HG02840 (cell line): ENCODE measurements at regions not wholly inside any gene's neighbourhood (a gene's known extent, or its start where the extent isn't known, plus 50 kb on each side); places are given as distances from the start of the nearest gene placed in this dataset.

Source experiments
- ATAC-seq: cut with Tn5 transposase; IDR thresholded peaks from one replicate; pipeline ENCODE4 v1.9.1; 2021; ENCODE audit warnings: mild to moderate bottlenecking, moderate library complexity, moderate number of reproducible peaks; ENCODE audit not compliant: unreplicated experiment, low FRiP score

DNA sequence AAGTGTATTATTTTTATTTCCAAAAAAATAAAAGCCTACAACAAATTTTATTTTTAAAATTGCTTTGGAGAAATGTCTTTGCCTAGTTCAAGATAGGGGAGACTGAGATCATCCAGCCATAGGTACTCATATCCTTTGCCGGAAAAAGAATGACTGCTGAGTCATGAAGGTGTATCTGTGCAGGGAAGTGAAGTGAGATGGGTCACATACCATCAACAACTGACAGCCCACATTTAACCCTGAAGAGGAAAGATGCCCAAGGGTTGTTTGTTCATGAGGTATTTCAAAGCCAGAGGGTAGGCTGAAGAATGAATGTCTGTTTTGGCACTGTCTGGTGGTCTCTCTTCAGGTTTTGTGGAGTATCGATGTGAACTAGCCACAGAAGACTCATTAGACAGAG, 106.7 kb upstream of the TTC29 start:
- no peak for ATAC-seq

DNA sequence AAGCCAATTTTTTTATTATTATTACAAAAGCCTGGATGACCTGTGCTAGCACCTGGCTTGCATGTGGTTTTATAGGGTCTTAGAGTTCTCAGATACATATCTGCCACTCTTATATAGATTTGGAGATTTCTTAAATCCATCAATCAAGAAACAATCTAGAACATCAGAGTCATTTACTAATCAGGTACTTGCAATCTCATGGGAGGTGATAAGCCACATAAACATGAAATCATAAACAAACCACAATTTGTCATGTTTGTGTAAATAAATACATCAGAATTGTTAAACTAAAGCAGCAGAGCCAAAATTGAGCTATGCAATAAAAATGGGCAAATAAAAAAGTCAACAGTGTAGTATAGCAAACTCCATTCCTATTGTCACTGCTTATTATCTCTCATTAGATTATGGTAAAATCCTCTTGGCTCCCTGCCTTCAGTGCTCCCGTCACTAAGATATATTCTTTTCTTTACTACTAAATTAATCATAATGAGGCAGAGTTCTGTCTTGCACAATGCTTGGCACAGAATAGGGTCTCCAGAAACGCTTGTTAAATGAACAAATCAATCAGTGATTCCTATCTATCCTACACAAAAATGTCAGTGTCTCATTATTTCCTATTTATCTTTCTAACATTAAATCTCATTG, 108.7 kb upstream of the TTC29 start:
- no peak for ATAC-seq

DNA sequence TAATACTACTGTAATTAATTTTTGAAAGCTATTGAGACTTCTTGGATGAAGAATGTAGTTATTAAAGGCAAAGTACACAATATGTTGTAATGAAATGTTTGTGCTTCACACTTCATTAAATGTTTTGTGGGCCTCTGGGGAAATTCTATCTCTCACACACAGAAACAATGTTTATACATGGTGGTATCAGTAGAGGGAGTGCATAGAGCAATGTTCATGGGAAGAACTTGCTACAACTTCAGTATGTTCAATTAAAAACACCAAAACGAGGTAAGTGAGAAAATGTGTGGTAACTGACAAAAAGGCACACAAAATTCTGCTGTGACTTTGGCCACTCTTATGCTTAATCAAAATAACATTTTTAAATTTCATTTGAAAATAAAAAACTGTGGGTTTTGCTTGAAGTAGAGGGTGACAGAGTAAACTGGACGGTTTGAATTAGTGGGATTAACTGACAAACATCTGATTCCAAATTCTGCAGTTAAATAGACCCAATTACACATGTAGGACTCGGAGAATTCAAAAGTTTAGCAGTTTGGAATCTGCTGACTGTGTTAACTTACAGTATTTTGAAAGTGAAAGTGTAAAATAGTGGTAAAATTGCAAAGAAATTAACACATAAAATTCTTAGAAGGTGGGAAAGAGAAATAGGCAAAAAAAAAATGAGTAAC, 111.4 kb upstream of the TTC29 start:
- ATAC-seq, result no peak

DNA sequence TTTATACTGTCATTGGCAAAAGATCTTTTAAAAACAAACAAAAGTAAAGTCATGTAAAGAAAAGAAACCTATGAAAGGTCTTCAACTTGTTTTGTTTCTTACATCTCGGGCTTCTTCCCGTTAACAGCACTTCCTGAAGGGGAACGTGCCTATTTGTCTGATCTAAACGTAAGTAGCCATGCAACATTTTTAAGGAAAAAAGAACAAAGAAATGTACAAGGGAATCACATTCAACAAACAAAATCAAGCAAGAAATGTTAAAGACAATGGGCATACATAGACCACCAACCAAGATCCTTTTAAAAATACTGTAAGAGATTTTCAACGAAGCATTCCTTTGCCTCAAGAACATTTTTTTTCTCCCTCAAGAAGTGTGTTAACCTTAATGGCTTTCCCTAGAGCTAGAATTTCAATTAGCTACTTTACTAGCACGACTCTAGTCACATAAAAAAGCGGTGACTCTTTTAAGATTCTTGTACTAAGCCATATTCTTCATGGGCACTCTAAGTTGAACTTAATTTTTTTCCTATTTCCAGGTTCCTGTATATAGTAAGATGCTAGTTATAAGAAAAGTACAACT, 112.0 kb upstream of the TTC29 start:
- no peak for ATAC-seq

DNA sequence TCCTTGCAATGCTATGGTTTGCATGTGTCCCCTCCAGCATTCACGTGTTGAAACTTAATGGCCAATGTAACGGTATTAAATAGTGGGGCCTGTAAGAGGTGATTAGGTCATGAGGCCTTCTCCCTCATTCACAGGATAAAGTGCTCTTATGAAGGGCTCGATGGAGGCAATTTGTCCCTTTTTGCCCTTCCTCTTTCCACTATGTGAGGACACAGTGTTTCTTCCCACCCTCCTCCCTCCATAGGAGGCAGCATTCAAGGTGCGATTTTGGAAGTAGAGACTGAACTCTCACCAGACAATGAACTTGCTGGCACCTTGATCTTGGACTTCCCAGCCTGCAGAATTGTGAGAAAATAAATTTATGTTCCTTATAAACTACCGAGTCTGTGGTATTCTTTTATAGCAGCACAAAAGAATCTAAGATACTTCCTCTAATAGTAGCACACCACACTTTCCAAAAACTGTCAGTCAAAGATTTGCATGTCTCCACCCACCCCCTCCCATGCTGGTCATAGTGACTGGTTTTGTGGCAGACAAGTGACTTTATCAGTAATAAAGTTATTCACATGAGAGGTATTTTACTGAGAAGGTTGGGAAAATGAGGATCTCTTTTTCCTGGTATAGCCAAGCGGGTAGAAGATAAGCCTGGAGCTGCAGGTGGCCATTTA, 113.5 kb upstream of the TTC29 start:
- no peak for ATAC-seq

DNA sequence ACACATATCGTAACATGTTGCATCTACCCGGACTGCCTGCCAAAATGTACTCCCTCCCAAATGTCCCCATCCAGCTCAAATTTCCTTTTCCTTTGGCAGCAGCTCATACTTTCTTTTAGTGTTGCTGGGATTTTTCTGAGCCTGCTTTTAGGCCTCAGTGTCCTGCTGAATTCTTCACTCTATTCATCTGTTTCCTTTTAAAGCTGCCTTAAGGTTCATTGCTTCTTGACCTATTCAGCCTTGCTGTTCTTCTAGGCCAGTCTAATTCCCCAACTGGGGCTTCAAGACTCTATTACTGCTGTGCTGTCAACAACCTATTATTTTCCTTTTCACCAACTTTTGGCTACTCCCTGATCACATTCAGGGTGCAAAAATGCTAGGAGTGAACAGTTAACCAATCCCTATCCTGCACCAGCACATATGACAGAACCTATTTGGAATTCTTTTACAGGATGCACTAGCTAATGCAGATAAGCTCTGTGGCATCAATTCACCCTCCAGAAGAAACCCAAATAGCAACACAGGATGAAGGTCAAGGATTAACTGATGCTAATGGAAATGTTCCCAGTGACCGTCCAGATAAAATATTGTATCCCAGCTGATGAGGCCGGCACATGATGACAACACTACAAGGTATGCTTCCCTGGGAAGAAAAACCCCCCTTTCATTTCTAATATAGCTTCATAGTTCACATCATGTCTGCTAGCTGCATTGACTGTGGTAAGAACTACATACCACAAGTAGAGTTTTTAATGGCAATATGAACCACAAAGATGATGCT, 114.7 kb upstream of the TTC29 start:
- no peak for ATAC-seq

DNA sequence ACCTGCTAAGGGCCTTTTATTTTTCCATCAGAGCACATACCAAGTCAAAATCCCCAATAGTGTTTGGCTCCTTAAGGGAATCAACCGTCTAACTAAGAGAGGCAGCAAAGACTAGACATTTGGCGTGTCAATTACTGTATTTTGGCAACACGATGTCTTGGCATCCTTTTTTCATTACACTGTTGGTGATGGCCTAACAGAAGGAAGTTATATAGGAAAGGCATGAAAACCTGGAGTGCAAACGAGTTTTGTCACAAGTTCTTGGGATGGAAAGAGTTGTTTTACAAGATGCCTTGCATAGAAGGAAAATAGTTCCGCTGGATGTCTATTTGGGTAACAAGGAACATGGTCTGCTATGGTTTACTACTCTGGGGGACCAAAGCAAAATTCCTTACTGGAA, 119.2 kb upstream of the TTC29 start:
- no peak for ATAC-seq

DNA sequence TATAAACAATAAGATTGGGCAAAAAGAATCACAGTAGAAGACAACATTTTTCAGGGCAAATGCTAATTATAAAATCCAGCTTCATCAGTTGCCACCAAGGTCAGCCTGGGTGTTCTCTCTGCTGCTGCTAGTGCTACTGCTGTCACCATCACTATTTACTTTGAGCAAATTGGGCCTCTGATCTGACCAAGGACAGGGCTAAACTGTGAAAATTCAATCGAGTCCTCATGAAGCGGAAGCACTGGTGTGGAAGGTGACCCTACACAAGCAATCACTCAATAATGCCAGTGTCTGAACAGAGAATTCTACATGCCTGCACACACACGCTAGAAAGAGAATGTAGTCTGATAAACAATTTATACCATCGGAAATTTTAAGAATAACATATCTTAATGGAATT, 122.9 kb upstream of the TTC29 start:
- no peak for ATAC-seq

DNA sequence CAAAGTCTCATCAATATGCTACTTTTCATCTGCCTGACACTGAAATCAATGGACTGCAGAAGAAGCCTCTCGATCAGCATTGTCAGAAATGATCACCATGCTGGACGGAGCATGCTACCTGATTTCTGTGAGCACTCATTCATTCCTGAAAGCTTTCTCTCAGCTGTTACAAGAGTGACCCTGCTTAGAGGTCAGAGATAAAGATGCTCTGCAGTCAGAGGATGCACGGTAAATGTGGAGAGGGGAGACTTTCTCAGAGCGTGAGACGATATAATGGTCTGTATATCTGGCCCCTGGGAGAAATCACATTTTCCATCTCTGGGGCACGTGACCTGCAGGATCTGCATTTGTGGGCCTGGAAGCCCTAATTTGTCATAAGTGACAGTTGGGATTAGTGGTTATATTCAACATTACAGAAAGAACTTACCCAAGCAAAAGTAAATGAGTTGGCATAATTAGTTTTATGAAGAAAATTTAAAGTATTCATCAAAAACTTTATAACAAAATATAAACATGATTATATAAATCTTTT, 125.6 kb upstream of the TTC29 start:
- no peak for ATAC-seq

DNA sequence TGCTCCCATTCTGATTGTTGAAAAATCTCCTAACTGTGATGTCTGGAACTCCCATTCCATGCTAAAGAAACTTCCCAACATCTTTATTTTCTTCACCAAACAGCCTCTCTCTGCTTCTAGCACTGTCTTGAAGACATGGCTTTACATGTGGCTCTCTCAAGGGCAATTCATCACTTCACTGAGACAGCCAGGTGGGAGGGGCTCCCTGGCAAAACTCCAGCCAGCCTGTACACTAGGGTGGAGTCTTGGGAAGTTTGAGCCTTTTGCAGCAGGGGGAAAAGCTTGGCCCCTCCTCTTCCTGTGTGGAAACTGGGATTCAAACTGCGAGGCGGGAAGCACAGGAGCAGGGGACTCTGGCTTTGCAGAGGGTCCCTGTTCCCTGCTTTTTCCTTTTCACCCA, 130.5 kb upstream of the TTC29 start:
- ATAC-seq, result no peak

DNA sequence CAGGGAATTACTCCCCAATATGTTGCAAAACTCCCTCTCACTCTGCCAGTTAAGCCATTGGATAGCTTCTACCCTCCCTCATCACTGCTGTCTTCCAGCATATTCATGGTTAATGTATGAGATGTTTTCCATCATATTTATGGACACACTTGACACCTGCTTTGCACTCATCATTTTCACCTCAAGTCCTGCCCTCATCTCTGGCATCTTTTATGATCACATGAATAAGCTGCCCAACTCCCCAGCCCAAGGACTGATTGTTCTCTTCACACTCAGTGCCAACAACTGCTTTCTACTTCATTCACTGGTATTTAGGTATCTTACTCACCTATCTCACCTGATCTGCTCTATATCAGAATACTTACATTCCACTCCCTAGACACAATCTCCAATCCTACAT, 131.1 kb upstream of the TTC29 start:
- ATAC-seq, result no peak

DNA sequence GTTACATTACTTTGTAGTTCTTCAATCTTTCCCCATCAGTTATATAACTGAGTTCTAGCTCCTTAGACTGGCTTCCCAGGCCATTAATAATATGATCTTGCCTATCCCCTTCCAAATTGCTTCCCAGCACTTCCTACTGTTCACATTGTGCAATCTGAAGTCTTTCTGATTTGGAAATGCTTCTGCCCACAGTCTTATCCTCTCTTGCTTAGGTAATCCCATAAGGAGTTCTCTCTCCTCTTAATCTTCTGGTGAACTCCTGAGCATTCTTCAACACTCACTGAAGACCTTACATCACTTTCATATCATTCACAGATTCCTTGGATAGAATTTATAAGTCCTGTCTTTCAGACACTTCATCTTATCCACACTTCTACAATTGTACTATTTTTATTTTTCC, 132.7 kb upstream of the TTC29 start:
- no peak for ATAC-seq

DNA sequence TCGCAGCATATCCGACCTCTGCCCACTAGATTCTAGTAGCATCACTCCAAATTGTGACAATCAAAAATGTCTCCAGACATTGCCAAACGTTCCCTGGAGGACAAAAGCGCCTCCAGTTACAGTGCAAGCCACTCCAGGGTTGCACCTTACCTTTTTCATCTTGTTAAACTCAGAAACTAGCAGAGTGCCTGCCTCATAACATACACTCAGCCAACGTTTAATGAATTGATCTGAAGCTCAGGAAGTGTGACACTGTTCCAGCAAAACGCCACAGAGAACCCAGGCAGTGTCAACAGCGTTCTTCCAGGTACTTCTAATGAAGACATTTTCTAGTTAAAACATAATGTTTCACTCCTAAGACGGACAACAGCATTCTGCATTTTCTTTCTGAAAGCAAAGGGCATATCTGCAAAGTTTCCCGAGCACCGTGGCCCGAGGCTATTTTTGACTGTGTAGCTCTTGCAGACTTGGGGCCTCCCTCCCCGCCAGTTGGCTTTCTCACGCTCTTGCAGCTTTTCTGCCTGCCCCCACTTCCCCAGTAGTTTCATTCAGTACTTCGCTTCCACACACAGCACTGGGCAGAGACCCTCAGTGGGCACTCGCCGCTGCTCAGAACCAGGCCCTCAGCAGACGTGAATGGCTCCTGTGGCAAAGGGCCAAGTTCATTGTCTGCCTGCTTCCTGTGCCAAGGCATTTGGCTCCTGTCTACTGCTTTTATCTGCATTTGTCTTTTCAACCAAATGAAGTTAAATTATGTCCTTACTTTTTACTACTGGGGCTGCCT, 133.4 kb upstream of the TTC29 start:
- no peak for ATAC-seq

DNA sequence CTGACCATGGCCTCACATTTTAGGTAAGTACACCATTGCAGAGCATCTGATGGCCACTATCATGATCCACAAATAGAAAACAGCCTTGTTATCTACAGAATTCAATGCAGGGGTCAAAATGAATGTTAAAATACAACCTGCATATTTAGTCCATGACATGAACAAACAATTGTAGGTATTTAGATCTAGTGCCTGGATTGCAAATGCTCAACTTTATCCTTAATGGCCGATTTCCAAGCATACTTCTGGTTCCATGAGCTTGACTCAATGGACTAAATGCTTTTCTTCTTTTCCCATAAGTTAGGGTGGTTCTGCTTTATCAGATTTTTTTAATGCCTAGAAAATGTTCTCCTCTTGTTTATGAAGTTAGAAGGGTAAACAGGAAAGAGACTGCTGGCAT, 139.2 kb upstream of the TTC29 start:
- ATAC-seq, result no peak

DNA sequence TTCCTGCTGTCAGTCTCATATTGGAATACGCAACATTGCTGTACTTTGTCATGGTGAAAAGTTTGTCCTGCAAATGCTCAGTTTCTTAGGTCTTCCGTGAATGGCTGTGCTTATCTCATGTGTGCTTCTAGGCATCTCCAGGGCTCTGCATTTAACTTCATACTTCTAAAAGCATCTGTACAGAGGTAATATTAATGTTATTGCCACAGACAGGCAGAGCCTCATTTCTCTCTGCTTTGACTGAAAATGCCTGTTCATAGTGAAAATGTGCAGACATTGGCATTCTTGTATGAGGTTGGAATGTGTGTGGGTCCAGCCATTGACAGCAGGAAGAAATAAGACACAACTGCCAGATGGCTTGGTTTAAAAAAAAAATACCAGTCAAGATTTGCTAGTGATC, 140.1 kb upstream of the TTC29 start:
- no peak for ATAC-seq

DNA sequence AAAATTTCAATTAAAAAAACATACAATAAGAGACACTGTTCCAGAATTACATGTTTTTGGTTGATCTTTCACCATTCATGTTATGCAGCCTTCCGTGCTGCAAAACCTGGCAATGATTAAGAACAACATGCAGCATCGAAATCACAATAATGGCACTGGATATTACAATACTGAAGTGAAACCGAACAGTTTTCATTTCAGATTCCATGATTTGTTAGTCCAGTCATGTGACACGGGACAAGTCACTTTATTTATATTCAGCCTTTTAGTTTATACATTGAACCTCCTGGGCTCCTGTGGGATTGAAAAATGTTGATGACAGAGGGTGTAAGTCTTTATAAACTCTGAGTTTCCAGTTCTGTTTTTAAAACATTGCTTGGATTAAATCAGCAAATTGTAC, 142.5 kb upstream of the TTC29 start:
- no peak for ATAC-seq

DNA sequence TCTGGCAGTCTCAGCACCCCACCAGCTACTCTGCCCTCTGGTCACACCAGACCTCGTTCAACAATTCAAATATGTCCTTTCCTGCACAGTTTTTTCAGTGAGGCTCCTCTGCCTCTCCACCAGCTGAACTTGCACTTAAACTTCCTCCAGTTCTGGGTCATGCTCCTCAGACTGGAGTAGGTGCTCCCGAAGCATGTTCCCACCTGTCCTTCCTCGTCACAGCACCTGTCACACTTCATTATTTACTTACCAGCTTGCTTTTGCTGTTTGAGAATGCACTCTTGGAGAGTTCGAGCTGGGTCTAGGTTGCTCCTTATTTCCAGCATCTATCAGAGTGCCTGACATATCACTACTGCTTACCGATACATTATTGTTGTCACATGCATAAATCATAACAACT, 144.8 kb upstream of the TTC29 start:
- no peak for ATAC-seq

DNA sequence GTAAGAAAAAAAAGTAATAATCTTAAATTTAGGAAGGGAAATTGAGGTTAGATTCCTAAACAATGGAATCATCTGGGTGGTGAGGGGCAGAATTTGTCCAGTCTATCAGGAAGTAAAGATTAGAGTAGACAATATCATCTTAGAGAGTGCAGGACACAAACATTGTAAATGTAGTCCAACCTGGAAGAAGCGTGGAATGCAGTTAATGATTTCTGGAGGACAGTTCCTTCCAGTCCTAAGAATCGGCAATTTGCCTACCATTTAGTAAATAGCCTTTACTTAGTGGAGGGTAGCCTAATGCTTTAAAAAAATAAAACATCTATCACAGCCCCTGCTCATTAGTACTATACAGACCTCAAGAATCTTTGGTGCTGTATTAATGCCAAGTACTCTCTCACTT, 147.5 kb upstream of the TTC29 start:
- no peak for ATAC-seq

DNA sequence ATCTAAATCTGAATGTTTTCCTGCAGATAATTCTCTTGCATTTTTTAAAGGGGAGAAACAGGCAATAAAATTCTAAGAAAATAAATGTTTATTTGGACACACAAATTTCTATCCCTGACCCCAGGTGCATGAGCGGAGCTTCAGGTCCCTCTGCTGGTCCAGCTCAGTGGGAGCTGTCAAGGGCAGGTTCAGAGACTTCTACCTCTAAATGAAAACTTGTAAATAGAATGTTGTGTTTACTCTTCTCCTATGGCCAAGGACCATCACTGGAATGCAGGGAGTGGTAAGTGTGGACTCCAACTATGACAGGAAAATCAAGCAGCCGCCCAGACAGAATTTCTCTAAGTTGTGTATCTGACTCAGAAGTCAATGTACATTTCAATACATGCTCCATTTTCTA, 148.6 kb upstream of the TTC29 start:
- ATAC-seq, result no peak
